ENCODE measurements at regions not wholly inside any gene's neighbourhood (a gene's known extent, or its start where the extent isn't known, plus 50 kb on each side); places are given as distances from the start of the nearest gene placed in this dataset.

DNA sequence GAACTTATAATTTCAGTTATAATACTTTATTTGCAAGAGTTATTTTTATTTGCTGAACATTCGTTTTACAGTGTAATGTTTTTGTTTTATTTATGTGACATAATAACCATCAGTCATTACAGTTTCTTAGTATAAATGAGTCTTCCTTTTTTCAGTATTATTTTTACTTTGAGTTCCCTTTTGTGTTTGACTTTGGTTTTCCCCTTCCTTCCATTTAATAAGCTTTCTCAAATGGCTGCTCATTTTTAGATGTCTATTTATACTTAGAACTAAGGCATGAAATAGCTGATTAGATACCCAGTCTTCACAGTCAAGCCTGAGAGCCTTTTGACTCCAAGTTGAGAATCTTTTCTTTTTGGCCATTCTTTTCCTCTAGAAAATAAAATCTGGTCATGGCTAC, 404.5 kb downstream of the LRFN5 start:
- no peak overlapping the region for H3K18ac ChIP-seq (ENCODE audit: low read depth in 1 of 2, low read length in 2 of 2)
- H3K27me3 ChIP-seq (ENCODE audit: control insufficient read depth in 1 of 2, insufficient read depth in 1 of 2, low read length in 2 of 2) = no peaks in the 10 kb centered on the region
- no peak for DNase-seq

DNA sequence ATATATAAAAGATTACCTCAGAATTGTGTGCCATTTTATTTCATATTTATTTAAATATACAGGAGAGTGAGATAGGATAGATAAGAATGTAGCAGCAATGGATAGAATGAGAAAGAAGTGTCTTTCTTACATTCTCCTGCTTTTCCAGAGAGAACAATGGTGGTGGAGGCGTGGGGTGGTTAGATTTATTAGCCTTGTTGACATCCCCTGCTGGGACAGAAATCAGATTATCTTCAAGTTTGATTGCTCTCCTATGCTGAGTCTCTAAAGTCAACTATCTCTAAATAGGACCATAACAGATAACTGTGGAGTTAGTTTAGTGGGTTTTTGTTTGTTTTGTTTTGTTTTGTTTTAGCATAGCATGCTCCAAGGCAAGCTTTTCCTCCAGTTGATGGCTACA, 397.6 kb downstream of the LRFN5 start:
- Histone ChIP-seq H3K9me3 (ENCODE audit: control insufficient read depth, low read length) (no peaks in the 10 kb centered on the region), H2AK5ac (ENCODE audit: low read length, severe bottlenecking) (no peak overlapping the region), H3K4me3 (ENCODE audit: insufficient read depth in 1 of 2, low read depth in 1 of 2, low read length in 2 of 2) (no peak overlapping the region), H4K91ac (ENCODE audit: low read length) (no peak overlapping the region), H3K14ac (ENCODE audit: low read length in 2 of 2) (no peak overlapping the region), H2BK5ac (ENCODE audit: low read depth, low read length, poor library complexity, severe bottlenecking) (no peak overlapping the region), H3K23ac (ENCODE audit: low read length in 2 of 2) (no peak overlapping the region), H3K18ac (ENCODE audit: low read depth in 1 of 2, low read length in 2 of 2) (no peak overlapping the region), H2BK15ac (ENCODE audit: low read depth, poor library complexity, severe bottlenecking) (no peak overlapping the region), H3K4me2 (ENCODE audit: low read length, poor library complexity, severe bottlenecking) (no peak overlapping the region), H2AFZ (ENCODE audit: low read depth, low read length) (no peak overlapping the region), H3K79me1 (replicated peaks; ENCODE audit: low read length, poor library complexity, severe bottlenecking) (no peaks in the 10 kb centered on the region), H3K4me1 (ENCODE audit: control insufficient read depth, insufficient read depth, low read depth, low read length) (no peaks in the 10 kb centered on the region), H2BK120ac (ENCODE audit: low read depth, low read length) (no peak overlapping the region), H3K4ac (ENCODE audit: low read depth in 1 of 2, low read length in 2 of 2) (no peak overlapping the region), H2BK12ac (ENCODE audit: low read length in 2 of 2) (no peak overlapping the region), H4K8ac (ENCODE audit: low read length) (no peak overlapping the region), H3K27me3 (ENCODE audit: control insufficient read depth in 1 of 2, insufficient read depth in 1 of 2, low read length in 2 of 2) (no peaks in the 10 kb centered on the region), H3K27ac (ENCODE audit: low read length, poor library complexity, severe bottlenecking) (no peak overlapping the region), H3K36me3 (ENCODE audit: control insufficient read depth in 1 of 2, insufficient read depth in 2 of 2, low read depth in 1 of 2, low read length in 2 of 2) (no peaks in the 10 kb centered on the region), H3K9ac (ENCODE audit: low read length) (no peak overlapping the region)
- WGBS = 100% methylated on average over 1 of the region's 1 CpG
- no peak for DNase-seq

More for the DNA sequence above, 404.5 kb downstream of the LRFN5 start:
- no peak overlapping the region for H3K4ac ChIP-seq (ENCODE audit: low read depth in 1 of 2, low read length in 2 of 2)
- H2BK12ac ChIP-seq (ENCODE audit: low read length in 2 of 2) = no peak overlapping the region
- H3K4me3 ChIP-seq (ENCODE audit: insufficient read depth in 1 of 2, low read depth in 1 of 2, low read length in 2 of 2) = no peak overlapping the region
- no peak overlapping the region for H3K14ac ChIP-seq (ENCODE audit: low read length in 2 of 2)
- no peak overlapping the region for H2AK5ac ChIP-seq (ENCODE audit: low read length, severe bottlenecking)
- H3K36me3 ChIP-seq (ENCODE audit: control insufficient read depth in 1 of 2, insufficient read depth in 2 of 2, low read depth in 1 of 2, low read length in 2 of 2) = no peaks in the 10 kb centered on the region
- no peak overlapping the region for H3K9ac ChIP-seq (ENCODE audit: low read length)
- no peak overlapping the region for H3K23ac ChIP-seq (ENCODE audit: low read length in 2 of 2)
- no peak overlapping the region for H3K4me2 ChIP-seq (ENCODE audit: low read length, poor library complexity, severe bottlenecking)
- no peak overlapping the region for H2AFZ ChIP-seq (ENCODE audit: low read depth, low read length)
- no peak overlapping the region for H3K27ac ChIP-seq (ENCODE audit: low read length, poor library complexity, severe bottlenecking)
- no peak overlapping the region for H2BK120ac ChIP-seq (ENCODE audit: low read depth, low read length)
- no peak overlapping the region for H2BK15ac ChIP-seq (ENCODE audit: low read depth, poor library complexity, severe bottlenecking)
- no peaks in the 10 kb centered on the region for H3K79me1 ChIP-seq (replicated peaks; ENCODE audit: low read length, poor library complexity, severe bottlenecking)
- no peak overlapping the region for H4K91ac ChIP-seq (ENCODE audit: low read length)
- WGBS = no CpG with 5 or more reads among the region's 1 CpG
- no peaks in the 10 kb centered on the region for H3K9me3 ChIP-seq (ENCODE audit: control insufficient read depth, low read length)
- H2BK5ac ChIP-seq (ENCODE audit: low read depth, low read length, poor library complexity, severe bottlenecking) = no peak overlapping the region
- no peaks in the 10 kb centered on the region for H3K4me1 ChIP-seq (ENCODE audit: control insufficient read depth, insufficient read depth, low read depth, low read length)
- no peak overlapping the region for H4K8ac ChIP-seq (ENCODE audit: low read length)

DNA sequence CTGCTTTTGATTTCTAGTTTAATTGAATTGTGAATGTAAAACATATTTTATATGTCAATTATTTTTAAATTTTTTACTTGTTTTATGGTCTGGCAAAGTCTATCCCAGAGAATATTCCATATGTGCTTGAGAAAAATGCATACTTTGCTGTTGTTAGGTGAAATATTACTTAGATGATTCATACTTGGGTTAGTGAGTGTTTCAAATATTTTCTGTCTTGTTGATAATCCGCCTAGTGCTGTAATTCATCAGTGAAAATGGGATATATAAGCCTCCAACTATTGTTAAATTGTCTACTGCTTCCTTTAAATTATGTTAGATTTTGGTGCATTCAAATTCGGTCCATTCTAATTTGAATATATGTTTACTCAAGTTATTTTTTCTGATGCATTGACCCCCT, 395.5 kb downstream of the LRFN5 start:
- H3K9ac ChIP-seq (ENCODE audit: low read length) = no peak overlapping the region
- no peak overlapping the region for H3K14ac ChIP-seq (ENCODE audit: low read length in 2 of 2)
- H4K91ac ChIP-seq (ENCODE audit: low read length) = no peak overlapping the region
- no peak overlapping the region for H2BK120ac ChIP-seq (ENCODE audit: low read depth, low read length)
- H3K4me2 ChIP-seq (ENCODE audit: low read length, poor library complexity, severe bottlenecking) = no peak overlapping the region
- H3K9me3 ChIP-seq (ENCODE audit: control insufficient read depth, low read length) = no peaks in the 10 kb centered on the region
- no CpG with 5 or more reads among the region's 2 CpGs for WGBS
- no peak overlapping the region for H2BK15ac ChIP-seq (ENCODE audit: low read depth, poor library complexity, severe bottlenecking)
- peak; percentile 6 for DNase-seq
- H3K27me3 ChIP-seq (ENCODE audit: control insufficient read depth in 1 of 2, insufficient read depth in 1 of 2, low read length in 2 of 2) = no peaks in the 10 kb centered on the region
- H3K27ac ChIP-seq (ENCODE audit: low read length, poor library complexity, severe bottlenecking) = no peak overlapping the region
- H3K4me3 ChIP-seq (ENCODE audit: insufficient read depth in 1 of 2, low read depth in 1 of 2, low read length in 2 of 2) = no peak overlapping the region
- no peak overlapping the region for H2AFZ ChIP-seq (ENCODE audit: low read depth, low read length)
- H2AK5ac ChIP-seq (ENCODE audit: low read length, severe bottlenecking) = no peak overlapping the region
- no peaks in the 10 kb centered on the region for H3K4me1 ChIP-seq (ENCODE audit: control insufficient read depth, insufficient read depth, low read depth, low read length)
- H4K8ac ChIP-seq (ENCODE audit: low read length) = no peak overlapping the region
- H2BK5ac ChIP-seq (ENCODE audit: low read depth, low read length, poor library complexity, severe bottlenecking) = no peak overlapping the region
- H3K4ac ChIP-seq (ENCODE audit: low read depth in 1 of 2, low read length in 2 of 2) = no peak overlapping the region
- no peaks in the 10 kb centered on the region for H3K79me1 ChIP-seq (replicated peaks; ENCODE audit: low read length, poor library complexity, severe bottlenecking)
- H2BK12ac ChIP-seq (ENCODE audit: low read length in 2 of 2) = no peak overlapping the region
- no peak overlapping the region for H3K18ac ChIP-seq (ENCODE audit: low read depth in 1 of 2, low read length in 2 of 2)
- no peaks in the 10 kb centered on the region for H3K36me3 ChIP-seq (ENCODE audit: control insufficient read depth in 1 of 2, insufficient read depth in 2 of 2, low read depth in 1 of 2, low read length in 2 of 2)
- no peak overlapping the region for H3K23ac ChIP-seq (ENCODE audit: low read length in 2 of 2)

DNA sequence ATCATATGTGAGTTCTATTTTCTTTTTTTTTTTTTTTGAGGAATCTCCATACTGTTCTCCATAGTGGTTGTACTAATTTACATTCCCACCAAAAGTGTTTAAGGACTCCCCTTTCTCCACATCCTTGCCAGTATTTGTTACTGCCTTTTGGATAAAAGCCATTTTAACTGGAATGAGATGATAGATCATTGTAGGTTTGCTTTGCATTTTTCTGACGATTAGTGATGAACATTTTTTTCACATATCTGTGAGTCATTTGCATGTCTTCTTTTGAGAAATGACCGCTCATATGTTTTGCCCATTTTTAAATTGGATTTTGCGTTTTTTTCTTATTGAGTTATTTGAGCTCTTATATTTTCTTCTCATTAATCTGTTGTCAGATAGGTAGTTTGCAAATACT, 394.8 kb downstream of the LRFN5 start:
- Histone ChIP-seq H4K91ac (ENCODE audit: low read length) (no peak overlapping the region), H3K18ac (ENCODE audit: low read depth in 1 of 2, low read length in 2 of 2) (no peak overlapping the region), H3K4me3 (ENCODE audit: insufficient read depth in 1 of 2, low read depth in 1 of 2, low read length in 2 of 2) (no peak overlapping the region), H3K79me1 (replicated peaks; ENCODE audit: low read length, poor library complexity, severe bottlenecking) (no peaks in the 10 kb centered on the region), H3K27me3 (ENCODE audit: control insufficient read depth in 1 of 2, insufficient read depth in 1 of 2, low read length in 2 of 2) (no peaks in the 10 kb centered on the region), H2BK5ac (ENCODE audit: low read depth, low read length, poor library complexity, severe bottlenecking) (no peak overlapping the region), H3K14ac (ENCODE audit: low read length in 2 of 2) (no peak overlapping the region), H3K27ac (ENCODE audit: low read length, poor library complexity, severe bottlenecking) (peak overlapping the region; percentile 51), H3K4me2 (ENCODE audit: low read length, poor library complexity, severe bottlenecking) (no peak overlapping the region), H2AK5ac (ENCODE audit: low read length, severe bottlenecking) (no peak overlapping the region), H2BK120ac (ENCODE audit: low read depth, low read length) (no peak overlapping the region), H2BK12ac (ENCODE audit: low read length in 2 of 2) (no peak overlapping the region), H3K36me3 (ENCODE audit: control insufficient read depth in 1 of 2, insufficient read depth in 2 of 2, low read depth in 1 of 2, low read length in 2 of 2) (no peaks in the 10 kb centered on the region), H2AFZ (ENCODE audit: low read depth, low read length) (no peak overlapping the region), H4K8ac (ENCODE audit: low read length) (no peak overlapping the region), H3K9me3 (ENCODE audit: control insufficient read depth, low read length) (no peaks in the 10 kb centered on the region), H3K23ac (ENCODE audit: low read length in 2 of 2) (no peak overlapping the region), H2BK15ac (ENCODE audit: low read depth, poor library complexity, severe bottlenecking) (no peak overlapping the region), H3K4me1 (ENCODE audit: control insufficient read depth, insufficient read depth, low read depth, low read length) (no peaks in the 10 kb centered on the region), H3K9ac (ENCODE audit: low read length) (no peak overlapping the region), H3K4ac (ENCODE audit: low read depth in 1 of 2, low read length in 2 of 2) (no peak overlapping the region)
- 75% methylated on average over 2 of the region's 3 CpGs for WGBS
- DNase-seq = no peak

Measured in mesenchymal stem cell (in vitro differentiated cells and primary cell).